ENCODE measurements at regions not wholly inside any gene's neighbourhood (a gene's known extent, or its start where the extent isn't known, plus 50 kb on each side); places are given as distances from the start of the nearest gene placed in this dataset.

- no peak overlapping the region for H3K23ac ChIP-seq (ENCODE audit: insufficient read length, low read depth, low read length)
- H3K9me3 Mint-ChIP-seq: peaks cover 10% of the 10 kb centered on the region in 2 experiments
- no peak overlapping the region for H3K4me3 Mint-ChIP-seq
- H2BK12ac ChIP-seq (ENCODE audit: insufficient read length, low read depth, low read length): no peak overlapping the region
- H2AK5ac ChIP-seq (ENCODE audit: insufficient read length, low read length): no peak overlapping the region
- no peak overlapping the region for H3K4me2 ChIP-seq (ENCODE audit: insufficient read depth, insufficient read length, low read length)
- no peaks in the 10 kb centered on the region for H3K4me1 ChIP-seq (ENCODE audit: insufficient read depth, low read length)
- H4K91ac ChIP-seq (ENCODE audit: insufficient read length, low read depth, low read length): no peak overlapping the region
- H3K9me3 ChIP-seq (ENCODE audit: control insufficient read depth, low read depth, low read length): no peaks in the 10 kb centered on the region
- no peaks in the 10 kb centered on the region for H3K23me2 ChIP-seq (ENCODE audit: insufficient read length, low read depth, low read length, poor library complexity, severe bottlenecking)
- no peak overlapping the region for H3T11ph ChIP-seq (ENCODE audit: low read length)
- H2AFZ ChIP-seq (ENCODE audit: low read length): no peak overlapping the region
- H2BK20ac ChIP-seq (ENCODE audit: low read depth, low read length, poor library complexity, severe bottlenecking): no peak overlapping the region
- no peak overlapping the region for H3K56ac ChIP-seq (ENCODE audit: insufficient read length, low read depth, low read length)
- TF ChIP-seq CTCF (conservative IDR thresholded peaks at IDR 0.05): no peak
- H3K4me1 Mint-ChIP-seq: no peaks in the 10 kb centered on the region
- DNase-seq: no peak
- no peak overlapping the region for H3K9ac ChIP-seq (ENCODE audit: extremely low read depth, insufficient read length, low read length)
- H3K27me3 Mint-ChIP-seq (ENCODE audit: low read depth): no peaks in the 10 kb centered on the region
- H2BK5ac ChIP-seq (ENCODE audit: insufficient read length, low read length): no peak overlapping the region
- H3K27ac ChIP-seq (ENCODE audit: insufficient read length, low read depth, low read length): no peak overlapping the region
- no peak overlapping the region for H2BK120ac ChIP-seq (ENCODE audit: low read depth, low read length, poor library complexity, severe bottlenecking)
- H3K4ac ChIP-seq (ENCODE audit: low read depth, low read length): no peak overlapping the region
- no peak overlapping the region for H4K8ac ChIP-seq (replicated peaks; ENCODE audit: insufficient read length, low read depth, low read length)
- H3K79me2 ChIP-seq (ENCODE audit: insufficient read depth, low read length): no peaks in the 10 kb centered on the region
- no peak overlapping the region for H3K27ac Mint-ChIP-seq
- H3K18ac ChIP-seq (ENCODE audit: insufficient read length, low read depth, low read length): no peak overlapping the region
- no peak overlapping the region for H3K14ac ChIP-seq (ENCODE audit: insufficient read depth, low read length)
- H4K5ac ChIP-seq (ENCODE audit: insufficient read length, low read depth, low read length): no peak overlapping the region
- H3K36me3 Mint-ChIP-seq (ENCODE audit: insufficient read depth in 1 of 3, low read depth in 3 of 3): peaks cover 2 to 8% (median 5%) of the 10 kb centered on the region in 3 experiments; a peak in 5 of 7 replicates
- H3K79me1 ChIP-seq (ENCODE audit: insufficient read depth, low read depth, low read length, poor library complexity, severe bottlenecking): no peaks in the 10 kb centered on the region
- no peak overlapping the region for H2BK15ac ChIP-seq (ENCODE audit: low read depth, low read length)
- no peaks in the 10 kb centered on the region for H3K27me3 ChIP-seq (ENCODE audit: insufficient read depth, low read length)
- no peaks in the 10 kb centered on the region for H4K20me1 ChIP-seq (ENCODE audit: control insufficient read depth, insufficient read depth, insufficient read length)
These were observed 481.1 kb downstream of the ZNF385D start for GRCh38 chr3:21269882-21270281.

Measured in H9 (cell line).